HG02981 (cell line): ENCODE measurements at regions not wholly inside any gene's neighbourhood (a gene's known extent, or its start where the extent isn't known, plus 50 kb on each side); places are given as distances from the start of the nearest gene placed in this dataset.

Source experiments
- ATAC-seq: cut with Tn5 transposase; IDR thresholded peaks from one replicate; pipeline ENCODE4 v1.9.1; 2021; ENCODE audit warnings: mild to moderate bottlenecking, moderate library complexity; ENCODE audit not compliant: unreplicated experiment

- no peak for ATAC-seq
Measured at GRCh38 chr6:147022041-147022440, 182.2 kb upstream of the STXBP5 start.

GRCh38 chr6:147023148-147023547, 181.1 kb upstream of the STXBP5 start:
- ATAC-seq, result no peak

GRCh38 chr6:147023581-147023980, 180.6 kb upstream of the STXBP5 start:
- no peak for ATAC-seq

- no peak for ATAC-seq
Measured at GRCh38 chr6:147029923-147030322, 174.3 kb upstream of the STXBP5 start.

GRCh38 chr6:147033267-147033666, 170.9 kb upstream of the STXBP5 start:
- ATAC-seq, result no peak

GRCh38 chr6:147035886-147036285, 168.3 kb upstream of the STXBP5 start:
- no peak for ATAC-seq

- ATAC-seq, result no peak
Measured at GRCh38 chr6:147037881-147038280, 166.3 kb upstream of the STXBP5 start.

GRCh38 chr6:147040121-147040910, 163.9 kb upstream of the STXBP5 start:
- no peak for ATAC-seq

- ATAC-seq, result no peak
Measured at GRCh38 chr6:147042679-147043078, 161.5 kb upstream of the STXBP5 start.

- no peak for ATAC-seq
Measured at GRCh38 chr6:147043994-147044477, 160.2 kb upstream of the STXBP5 start.

GRCh38 chr6:147046141-147046877, 157.9 kb upstream of the STXBP5 start:
- ATAC-seq, result no peak

GRCh38 chr6:147048930-147049329, 155.3 kb upstream of the STXBP5 start:
- no peak for ATAC-seq

- no peak for ATAC-seq
Measured at GRCh38 chr6:147053311-147053921, 150.8 kb upstream of the STXBP5 start.

- no peak for ATAC-seq
Measured at GRCh38 chr6:147054158-147054557, 150.1 kb upstream of the STXBP5 start.

- no peak for ATAC-seq
Measured at GRCh38 chr6:147054871-147055270, 149.3 kb upstream of the STXBP5 start.

- no peak for ATAC-seq
Measured at GRCh38 chr6:147055821-147056392, 148.3 kb upstream of the STXBP5 start.

- ATAC-seq, result no peak
Measured at GRCh38 chr6:147057188-147057587, 147.0 kb upstream of the STXBP5 start.

- ATAC-seq, result no peak
Measured at GRCh38 chr6:147057705-147058342, 146.4 kb upstream of the STXBP5 start.

GRCh38 chr6:147058786-147059385, 145.3 kb upstream of the STXBP5 start:
- no peak for ATAC-seq

GRCh38 chr6:147060636-147061035, 143.6 kb upstream of the STXBP5 start:
- ATAC-seq, result no peak
